DMS53 (cell line): ENCODE measurements at regions not wholly inside any gene's neighbourhood (a gene's known extent, or its start where the extent isn't known, plus 50 kb on each side); places are given as distances from the start of the nearest gene placed in this dataset.
"Not testable (repeated sequence)": the region's sequence is repeated elsewhere in the genome, so short reads cannot be mapped to it uniquely, and the experiment has no call there.

Experiments used
- DNase-seq: peaks from one replicate; lab custom pipeline; 2025; lab: John Stamatoyannopoulos, UW

- no peak for DNase-seq
Observed at GRCh38 chr17:77619851-77620250, 338.7 kb upstream of the TNRC6C start.

GRCh38 chr17:77620282-77620681 lies 338.2 kb upstream of the TNRC6C start:
- DNase-seq = no peak

- DNase-seq = not testable (repeated sequence)
Observed at GRCh38 chr17:77622084-77622483, 336.4 kb upstream of the TNRC6C start.

GRCh38 chr17:77622647-77623046 lies 335.9 kb upstream of the TNRC6C start:
- no peak for DNase-seq

- not testable (repeated sequence) for DNase-seq
Observed at GRCh38 chr17:77623321-77623720, 335.2 kb upstream of the TNRC6C start.

- DNase-seq = no peak
Observed at GRCh38 chr17:77628035-77628434, 330.5 kb upstream of the TNRC6C start.

- not testable (repeated sequence) for DNase-seq
Observed at GRCh38 chr17:77629284-77629683, 329.2 kb upstream of the TNRC6C start.

- DNase-seq = no peak
Observed at GRCh38 chr17:77631307-77631706, 327.2 kb upstream of the TNRC6C start.

GRCh38 chr17:77632619-77633018 lies 325.9 kb upstream of the TNRC6C start:
- DNase-seq = no peak

- DNase-seq = no peak
Observed at GRCh38 chr17:77634710-77635109, 323.8 kb upstream of the TNRC6C start.

- DNase-seq = no peak
Observed at GRCh38 chr17:77635176-77635575, 323.3 kb upstream of the TNRC6C start.

GRCh38 chr17:77635785-77636184 lies 322.7 kb upstream of the TNRC6C start:
- not testable (repeated sequence) for DNase-seq

GRCh38 chr17:77636835-77637817 lies 321.4 kb upstream of the TNRC6C start:
- no peak for DNase-seq

GRCh38 chr17:77637818-77638575 lies 320.5 kb upstream of the TNRC6C start:
- DNase-seq = no peak

GRCh38 chr17:77640252-77640651 lies 318.3 kb upstream of the TNRC6C start:
- no peak for DNase-seq

- DNase-seq = no peak
Observed at GRCh38 chr17:77640916-77641605, 317.4 kb upstream of the TNRC6C start.

- DNase-seq = no peak
Observed at GRCh38 chr17:77641718-77642117, 316.8 kb upstream of the TNRC6C start.

GRCh38 chr17:77644181-77645071 lies 314.1 kb upstream of the TNRC6C start:
- DNase-seq = no peak

- no peak for DNase-seq
Observed at GRCh38 chr17:77645072-77646045, 313.1 kb upstream of the TNRC6C start.

- no peak for DNase-seq
Observed at GRCh38 chr17:77646046-77646430, 312.5 kb upstream of the TNRC6C start.
